Ishikawa (cell line): ENCODE measurements at regions not wholly inside any gene's neighbourhood (a gene's known extent, or its start where the extent isn't known, plus 50 kb on each side); places are given as distances from the start of the nearest gene placed in this dataset.

Experiments
- CEBPB ChIP-seq: IDR thresholded peaks from 2 replicates; pipeline ENCODE4 v1.6.1; 2012
- EP300 ChIP-seq: IDR thresholded peaks from 2 replicates; pipeline ENCODE4 v1.6.1; 2012; ENCODE audit warnings: borderline replicate concordance
- FOXM1 ChIP-seq: IDR thresholded peaks from 2 replicates; pipeline ENCODE4 v1.6.1; 2012; ENCODE audit warnings: low read depth, borderline replicate concordance
- RAD21 ChIP-seq: IDR thresholded peaks from 2 replicates; pipeline ENCODE4 v1.6.1; 2012; ENCODE audit warnings: low read depth
- REST ChIP-seq: IDR thresholded peaks from 2 replicates; pipeline ENCODE4 v1.6.1; 2012; ENCODE audit warnings: low read depth, mild to moderate bottlenecking
- TAF1 ChIP-seq: IDR thresholded peaks from 2 replicates; pipeline ENCODE4 v1.6.1; 2012; ENCODE audit warnings: low read depth, mild to moderate bottlenecking
- TEAD4 ChIP-seq: IDR thresholded peaks from 2 replicates; pipeline ENCODE4 v1.6.1; 2012

- TF ChIP-seq TAF1, result no peak
- no peak for TF ChIP-seq EP300
- TF ChIP-seq RAD21, result no peak
- no peak for TF ChIP-seq REST
- TF ChIP-seq FOXM1, result no peak
- no peak for TF ChIP-seq TEAD4
- no peak for TF ChIP-seq CEBPB
Observed at GRCh38 chr4:173909294-173909693, 374.2 kb downstream of the FBXO8 start.
